ENCODE measurements at regions not wholly inside any gene's neighbourhood (a gene's known extent, or its start where the extent isn't known, plus 50 kb on each side); places are given as distances from the start of the nearest gene placed in this dataset.

- Mint-ChIP-seq H3K27ac (no peak overlapping the region), H3K4me1 (ENCODE audit: low read depth in 2 of 2) (no peaks in the 10 kb centered on the region), H3K9me3 (no peaks in the 10 kb centered on the region), H3K4me3 (no peak overlapping the region), H3K36me3 (no peaks in the 10 kb centered on the region), H3K27me3 (peaks cover 0 to 3% of the 10 kb centered on the region in 2 donors)
- no peak for DNase-seq (ENCODE audit: low spot score)
- no peak for ATAC-seq
Observed at GRCh38 chr13:29996316-29996715, 145.9 kb upstream of the UBL3 start.

GRCh38 chr13:29994911-29995595 is 144.6 kb upstream of the UBL3 start:
- Mint-ChIP-seq H3K4me3 (no peak overlapping the region), H3K9me3 (no peaks in the 10 kb centered on the region), H3K27ac (no peak overlapping the region), H3K36me3 (no peaks in the 10 kb centered on the region), H3K27me3 (peaks cover 0 to 3% of the 10 kb centered on the region in 2 donors), H3K4me1 (ENCODE audit: low read depth in 2 of 2) (no peaks in the 10 kb centered on the region)
- DNase-seq (ENCODE audit: low spot score) (no peak), ATAC-seq (no peak)

- Mint-ChIP-seq H3K4me3 (no peak overlapping the region), H3K4me1 (ENCODE audit: low read depth in 2 of 2) (no peaks in the 10 kb centered on the region), H3K9me3 (no peaks in the 10 kb centered on the region), H3K27ac (no peak overlapping the region), H3K27me3 (peaks cover 0 to 3% of the 10 kb centered on the region in 2 donors), H3K36me3 (no peaks in the 10 kb centered on the region)
- ATAC-seq (peak in 1 of 2 donors; percentile 13), DNase-seq (ENCODE audit: low spot score) (no peak)
Observed at GRCh38 chr13:29993716-29994488, 143.5 kb upstream of the UBL3 start.

- Mint-ChIP-seq H3K4me3 (no peak overlapping the region), H3K4me1 (ENCODE audit: low read depth in 2 of 2) (no peaks in the 10 kb centered on the region), H3K36me3 (peaks cover 2% of the 10 kb centered on the region), H3K9me3 (peaks cover 2% of the 10 kb centered on the region), H3K27me3 (peaks cover 2 to 4% of the 10 kb centered on the region in 2 donors), H3K27ac (no peak overlapping the region)
- DNase-seq (ENCODE audit: low spot score), result no peak
- no peak for ATAC-seq
Observed at GRCh38 chr13:29993196-29993595, 142.8 kb upstream of the UBL3 start.

- Mint-ChIP-seq H3K27ac (no peak overlapping the region), H3K4me1 (ENCODE audit: low read depth in 2 of 2) (no peaks in the 10 kb centered on the region), H3K36me3 (peaks cover 14% of the 10 kb centered on the region), H3K4me3 (no peak overlapping the region), H3K27me3 (peaks cover 13 to 14% of the 10 kb centered on the region in 2 donors), H3K9me3 (peaks cover 14% of the 10 kb centered on the region)
- no peak for ATAC-seq
- DNase-seq (ENCODE audit: low spot score), result no peak
Observed at GRCh38 chr13:29991343-29991742, 140.9 kb upstream of the UBL3 start.

GRCh38 chr13:29987340-29987739 is 136.9 kb upstream of the UBL3 start:
- no peaks in the 10 kb centered on the region for H3K4me1 Mint-ChIP-seq (ENCODE audit: low read depth in 2 of 2)
- peaks cover 29 to 30% of the 10 kb centered on the region in 2 donors for H3K27me3 Mint-ChIP-seq
- no peak for DNase-seq (ENCODE audit: low spot score)
- H3K4me3 Mint-ChIP-seq, result no peak overlapping the region
- peaks cover 14% of the 10 kb centered on the region for H3K36me3 Mint-ChIP-seq
- no peak for ATAC-seq
- H3K27ac Mint-ChIP-seq, result no peak overlapping the region
- peaks cover 14% of the 10 kb centered on the region for H3K9me3 Mint-ChIP-seq

GRCh38 chr13:29980339-29980738 is 129.9 kb upstream of the UBL3 start:
- ATAC-seq, result no peak
- Mint-ChIP-seq H3K27me3 (peaks cover 16 to 17% of the 10 kb centered on the region in 2 donors), H3K4me3 (no peak overlapping the region), H3K9me3 (no peaks in the 10 kb centered on the region), H3K4me1 (ENCODE audit: low read depth in 2 of 2) (peaks cover 0 to 3% of the 10 kb centered on the region in 2 donors), H3K36me3 (no peaks in the 10 kb centered on the region), H3K27ac (no peak overlapping the region)
- DNase-seq (ENCODE audit: low spot score), result no peak

GRCh38 chr13:29978211-29978610 is 127.8 kb upstream of the UBL3 start:
- no peaks in the 10 kb centered on the region for H3K9me3 Mint-ChIP-seq
- ATAC-seq (no peak), DNase-seq (ENCODE audit: low spot score) (no peak)
- no peak overlapping the region for H3K27ac Mint-ChIP-seq
- H3K27me3 Mint-ChIP-seq, result peaks cover 5 to 7% of the 10 kb centered on the region in 2 donors
- no peak overlapping the region for H3K4me3 Mint-ChIP-seq
- H3K36me3 Mint-ChIP-seq, result no peaks in the 10 kb centered on the region
- peaks cover 0 to 3% of the 10 kb centered on the region in 2 donors for H3K4me1 Mint-ChIP-seq (ENCODE audit: low read depth in 2 of 2)

- no peak for DNase-seq (ENCODE audit: low spot score)
- peaks cover 0 to 3% of the 10 kb centered on the region in 2 donors for H3K4me1 Mint-ChIP-seq (ENCODE audit: low read depth in 2 of 2)
- H3K27ac Mint-ChIP-seq, result no peak overlapping the region
- H3K9me3 Mint-ChIP-seq, result no peaks in the 10 kb centered on the region
- no peak for ATAC-seq
- no peak overlapping the region for H3K4me3 Mint-ChIP-seq
- H3K36me3 Mint-ChIP-seq, result no peaks in the 10 kb centered on the region
- H3K27me3 Mint-ChIP-seq, result peaks cover 7% of the 10 kb centered on the region in 2 donors
Observed at GRCh38 chr13:29977476-29978120, 127.2 kb upstream of the UBL3 start.

- Mint-ChIP-seq H3K36me3 (no peaks in the 10 kb centered on the region), H3K27me3 (peaks cover 5 to 15% of the 10 kb centered on the region in 2 donors), H3K27ac (no peak overlapping the region), H3K9me3 (no peaks in the 10 kb centered on the region), H3K4me1 (ENCODE audit: low read depth in 2 of 2) (peaks cover 0 to 3% of the 10 kb centered on the region in 2 donors), H3K4me3 (no peak overlapping the region)
- no peak for ATAC-seq
- DNase-seq (ENCODE audit: low spot score), result no peak
Observed at GRCh38 chr13:29976535-29976934, 126.1 kb upstream of the UBL3 start.

- peaks cover 5 to 18% of the 10 kb centered on the region in 2 donors for H3K27me3 Mint-ChIP-seq
- H3K27ac Mint-ChIP-seq, result no peak overlapping the region
- DNase-seq (ENCODE audit: low spot score) (no peak), ATAC-seq (no peak)
- no peaks in the 10 kb centered on the region for H3K9me3 Mint-ChIP-seq
- H3K4me3 Mint-ChIP-seq, result no peak overlapping the region
- H3K36me3 Mint-ChIP-seq, result no peaks in the 10 kb centered on the region
- H3K4me1 Mint-ChIP-seq (ENCODE audit: low read depth in 2 of 2), result peaks cover 0 to 3% of the 10 kb centered on the region in 2 donors
Observed at GRCh38 chr13:29975283-29975682, 124.9 kb upstream of the UBL3 start.

- Mint-ChIP-seq H3K27me3 (peaks cover 13 to 23% of the 10 kb centered on the region in 2 donors), H3K27ac (no peak overlapping the region), H3K36me3 (peaks cover 9% of the 10 kb centered on the region), H3K4me3 (no peak overlapping the region), H3K4me1 (ENCODE audit: low read depth in 2 of 2) (no peaks in the 10 kb centered on the region), H3K9me3 (no peaks in the 10 kb centered on the region)
- ATAC-seq (no peak), DNase-seq (ENCODE audit: low spot score) (no peak)
Observed at GRCh38 chr13:29969286-29969685, 118.9 kb upstream of the UBL3 start.

- no peak overlapping the region for H3K4me3 Mint-ChIP-seq
Observed at GRCh38 chr13:29964181-29964845, 113.9 kb upstream of the UBL3 start.

More at GRCh38 chr13:29964181-29964845, 113.9 kb upstream of the UBL3 start:
- no peak overlapping the region for H3K27ac Mint-ChIP-seq
- no peaks in the 10 kb centered on the region for H3K9me3 Mint-ChIP-seq
- ATAC-seq, result no peak
- H3K4me1 Mint-ChIP-seq (ENCODE audit: low read depth in 2 of 2), result no peaks in the 10 kb centered on the region
- H3K36me3 Mint-ChIP-seq, result peaks cover 9% of the 10 kb centered on the region
- H3K27me3 Mint-ChIP-seq, result peaks cover 8% of the 10 kb centered on the region in 2 donors
- DNase-seq (ENCODE audit: low spot score), result no peak

Data from natural killer cell treated with Interleukin-12 subunit alpha and Interleukin-12 subunit beta and Interleukin-15 and Interleukin-18, amount 100 ng/mL, for 72 hours (primary cell).